Activated gamma-delta T cell (primary cell): ENCODE measurements at regions not wholly inside any gene's neighbourhood (a gene's known extent, or its start where the extent isn't known, plus 50 kb on each side); places are given as distances from the start of the nearest gene placed in this dataset.
"Not testable (repeated sequence)": the region's sequence is repeated elsewhere in the genome, so short reads cannot be mapped to it uniquely, and the experiment has no call there.

Experiments used
- DNase-seq: peaks from one replicate; lab custom pipeline; 2025; lab: John Stamatoyannopoulos, UW

DNA sequence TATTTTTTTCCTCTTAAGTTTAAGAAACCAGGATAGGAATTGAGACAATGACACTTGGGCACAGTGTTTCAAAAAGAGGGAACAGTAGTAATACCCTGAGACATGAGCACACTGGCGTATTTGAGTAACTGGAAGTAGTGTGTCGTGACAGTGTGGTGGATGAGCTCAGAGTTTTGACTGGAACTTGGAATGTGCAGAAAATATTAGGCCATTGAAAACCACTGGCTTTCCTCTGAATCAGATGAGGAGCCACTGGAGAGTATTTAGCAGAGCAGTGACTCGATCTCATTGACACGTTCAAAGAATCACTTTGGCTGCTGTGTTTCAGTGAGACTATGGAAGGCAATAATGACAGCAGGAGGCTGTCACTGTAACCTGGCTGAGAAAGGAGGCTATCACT, 1531.2 kb downstream of the STIM2 start:
- DNase-seq = no peak

DNA sequence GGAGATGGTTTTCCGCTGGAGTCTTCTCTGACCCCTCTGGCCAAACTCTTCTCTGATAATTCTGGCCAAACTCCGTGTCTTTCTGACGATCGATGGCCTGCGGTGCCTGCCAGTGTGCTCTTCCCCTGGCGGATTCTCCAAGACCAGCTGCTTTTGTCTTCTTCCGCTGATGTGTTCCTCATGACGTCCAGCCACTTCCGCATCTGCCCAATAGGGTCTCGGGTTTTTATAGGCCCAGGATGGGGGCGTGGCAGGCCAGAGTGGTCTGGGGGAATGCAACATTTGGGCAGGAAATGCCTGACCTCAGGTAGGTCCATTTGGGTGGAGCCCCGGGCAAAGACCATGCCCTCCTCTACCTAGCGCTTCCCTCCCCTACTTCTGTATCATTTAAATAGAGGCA, 1542.1 kb downstream of the STIM2 start:
- no peak for DNase-seq

DNA sequence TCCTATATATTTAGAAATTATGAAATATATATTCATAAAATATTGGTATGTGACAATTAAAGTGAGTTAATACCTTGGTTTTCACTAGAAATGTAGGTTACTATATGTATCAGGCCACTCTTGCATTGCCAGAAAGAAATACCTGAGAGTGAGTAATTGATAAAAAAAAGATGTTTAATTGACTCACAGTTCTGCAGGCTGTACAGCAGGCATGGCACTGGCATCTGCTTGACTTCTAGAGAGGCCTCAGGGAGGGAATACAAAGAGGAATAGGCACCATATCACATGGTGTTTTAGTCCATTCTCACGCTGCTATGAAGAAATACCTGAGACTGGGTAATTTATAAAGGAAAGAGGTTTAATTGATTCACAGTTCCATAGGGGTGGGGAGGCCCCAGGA, 1560.6 kb downstream of the STIM2 start:
- DNase-seq = no peak

DNA sequence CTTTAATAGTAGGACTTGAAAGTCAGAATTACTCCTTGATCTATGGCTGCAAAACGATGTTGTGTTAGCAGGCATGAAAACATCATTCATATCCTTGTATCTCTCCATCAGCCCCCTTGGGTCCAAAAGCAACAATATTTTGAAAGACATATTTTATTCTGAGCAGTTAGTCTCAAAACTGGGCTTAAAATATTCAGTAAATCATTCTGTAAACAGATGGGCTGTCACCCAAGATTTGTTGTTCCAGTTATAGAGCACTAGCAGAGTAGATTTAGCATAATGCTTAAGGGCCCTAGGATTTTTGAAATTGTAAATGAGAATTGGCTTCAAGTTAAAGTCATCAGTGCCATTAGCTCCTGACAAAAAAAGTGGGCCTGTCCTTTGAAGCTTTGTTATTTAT, 1565.6 kb downstream of the STIM2 start:
- no peak for DNase-seq

DNA sequence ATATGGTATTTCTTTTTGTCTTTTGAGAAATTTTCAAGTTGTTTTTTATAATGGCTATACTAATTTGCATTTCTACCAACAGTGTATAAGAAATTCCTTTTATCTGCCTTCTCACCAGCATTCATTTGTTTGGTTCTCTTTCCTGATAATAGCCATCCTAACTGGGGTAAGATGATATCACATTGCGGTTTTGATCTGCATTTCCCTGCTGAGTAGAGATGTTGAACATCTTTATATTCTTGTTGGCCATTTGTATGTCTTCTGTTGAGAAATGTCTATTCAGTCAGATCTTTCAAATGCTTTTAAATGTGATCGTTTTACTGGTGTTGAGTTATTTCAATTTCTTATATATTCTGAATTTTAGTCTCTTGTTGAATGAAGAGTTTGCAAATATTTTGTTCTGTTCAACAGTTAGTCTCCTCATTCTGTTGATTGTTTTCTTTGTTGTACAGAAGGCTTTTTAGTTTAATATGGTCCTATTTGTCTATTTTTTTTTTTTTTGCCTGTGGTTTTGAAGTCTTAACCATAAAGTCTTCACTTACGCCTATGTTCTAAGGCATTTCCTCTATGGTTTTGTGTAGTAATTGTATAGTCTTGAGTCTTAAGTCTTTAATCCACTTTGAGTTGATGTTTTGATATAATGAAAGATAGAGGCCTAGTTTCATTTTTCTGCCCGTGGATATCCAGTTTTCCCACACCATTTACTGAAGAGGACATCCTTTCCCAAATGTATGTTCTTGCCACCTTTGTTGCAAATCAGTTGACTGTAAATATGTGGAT, 1566.9 kb downstream of the STIM2 start:
- no peak for DNase-seq

DNA sequence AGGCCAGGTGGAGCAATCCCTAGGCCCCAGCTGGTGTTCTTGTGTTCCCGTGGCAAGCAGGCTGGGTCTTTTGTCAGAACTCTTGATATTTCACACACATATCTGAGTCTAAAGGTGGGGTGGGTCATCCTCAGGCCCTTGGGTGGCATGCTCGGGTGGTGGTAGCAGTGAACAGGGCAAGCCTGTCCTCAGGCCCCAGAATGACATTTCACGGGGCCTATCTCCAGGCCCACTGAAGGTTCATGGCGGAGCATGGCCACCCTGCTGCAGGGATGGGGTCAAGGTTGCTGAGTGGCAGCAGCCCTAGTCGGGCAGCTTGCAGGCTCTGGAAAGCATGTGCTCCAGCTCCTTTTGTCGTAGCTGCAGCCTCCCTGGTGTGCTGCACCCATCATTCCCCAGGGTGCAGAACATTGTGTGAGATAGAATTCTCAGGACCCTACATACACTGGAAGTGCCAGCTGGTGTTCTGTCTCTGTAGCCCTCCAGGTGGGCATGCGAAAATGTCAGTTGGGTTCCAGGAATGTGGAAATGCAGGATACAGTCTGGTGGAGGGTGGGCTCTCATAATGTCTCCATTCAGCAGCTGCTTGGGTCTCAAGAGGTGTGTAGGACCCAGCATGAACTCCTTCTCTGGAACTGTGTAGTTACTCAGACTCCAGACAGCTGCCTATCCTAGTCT, 1571.8 kb downstream of the STIM2 start:
- no peak for DNase-seq

DNA sequence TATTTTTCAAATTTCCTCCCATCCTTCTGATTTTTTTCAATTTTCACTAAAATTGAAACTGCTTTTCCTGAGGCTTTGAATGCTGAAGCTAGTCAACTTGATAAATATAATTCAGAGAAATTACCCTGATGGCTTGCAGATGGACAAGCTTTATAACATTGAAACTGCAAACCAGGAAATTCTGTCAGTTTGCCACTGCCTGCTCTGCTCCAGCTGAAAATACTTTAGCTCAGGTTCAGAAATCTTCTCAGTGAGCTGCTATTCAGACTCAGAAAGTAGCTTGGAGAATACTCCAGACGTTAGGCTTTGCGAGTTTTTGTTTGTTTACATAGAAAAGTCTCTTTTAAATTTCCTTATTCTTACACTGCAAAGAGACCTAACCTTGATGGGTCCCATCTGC, 1574.7 kb downstream of the STIM2 start:
- DNase-seq = no peak

DNA sequence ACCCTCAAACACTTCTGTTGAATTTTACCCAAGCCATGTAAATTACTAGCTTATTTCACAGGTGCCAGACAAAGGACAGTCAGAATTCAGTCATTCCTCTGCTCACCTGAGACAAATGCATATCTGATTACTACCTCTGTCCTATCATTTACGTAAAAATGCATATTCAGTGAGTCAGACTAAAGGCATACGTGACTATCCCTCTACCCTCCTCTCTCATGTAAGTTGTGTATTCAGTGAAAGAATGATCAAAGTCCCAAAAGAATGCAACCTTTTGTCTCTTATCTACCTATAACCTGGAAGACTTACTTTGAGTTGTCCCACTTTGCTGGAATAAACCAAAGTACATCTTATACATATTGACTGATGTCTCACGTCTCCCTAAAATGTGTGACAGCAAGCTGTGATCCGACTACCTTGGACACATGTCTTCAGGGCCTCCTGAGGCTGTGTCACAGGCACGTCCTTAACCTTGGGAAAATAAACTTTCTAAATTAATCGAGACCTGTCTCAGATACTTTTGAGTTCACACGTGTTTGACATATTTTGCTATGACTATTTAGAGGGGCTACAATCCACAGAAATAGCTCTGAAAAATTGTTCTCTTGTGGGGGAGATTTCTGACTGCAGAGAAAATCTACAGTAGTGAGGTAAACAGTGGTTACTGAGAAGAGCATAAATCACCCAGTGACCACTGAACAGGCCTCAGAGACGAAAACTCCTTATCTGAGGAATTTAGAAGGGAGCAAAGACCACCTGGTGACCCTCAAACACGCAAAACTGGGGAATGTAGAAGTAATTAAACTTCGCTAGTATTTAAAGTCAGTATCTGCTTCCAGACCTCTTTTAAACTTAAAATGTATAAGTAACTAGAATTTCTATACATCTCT, 1575.8 kb downstream of the STIM2 start:
- DNase-seq = no peak

DNA sequence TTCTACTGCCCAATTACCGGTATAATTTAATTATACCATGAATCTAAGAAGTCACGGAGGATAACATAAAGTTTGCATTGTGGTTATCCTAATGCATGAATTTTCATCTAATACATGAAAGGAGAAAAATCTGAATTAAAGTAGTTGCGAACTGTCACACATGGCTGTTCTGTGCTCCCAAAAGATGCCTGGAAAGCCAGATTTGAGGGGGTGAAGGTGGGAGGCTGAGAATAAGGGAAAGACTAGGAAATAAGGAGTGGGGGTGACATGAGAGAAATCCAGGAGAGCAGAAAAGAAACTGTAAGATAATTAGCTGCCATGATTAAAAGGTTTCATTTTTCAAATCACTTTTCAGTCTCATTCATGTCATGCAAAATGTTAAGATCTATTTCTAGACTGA, 1582.7 kb downstream of the STIM2 start:
- no peak for DNase-seq

DNA sequence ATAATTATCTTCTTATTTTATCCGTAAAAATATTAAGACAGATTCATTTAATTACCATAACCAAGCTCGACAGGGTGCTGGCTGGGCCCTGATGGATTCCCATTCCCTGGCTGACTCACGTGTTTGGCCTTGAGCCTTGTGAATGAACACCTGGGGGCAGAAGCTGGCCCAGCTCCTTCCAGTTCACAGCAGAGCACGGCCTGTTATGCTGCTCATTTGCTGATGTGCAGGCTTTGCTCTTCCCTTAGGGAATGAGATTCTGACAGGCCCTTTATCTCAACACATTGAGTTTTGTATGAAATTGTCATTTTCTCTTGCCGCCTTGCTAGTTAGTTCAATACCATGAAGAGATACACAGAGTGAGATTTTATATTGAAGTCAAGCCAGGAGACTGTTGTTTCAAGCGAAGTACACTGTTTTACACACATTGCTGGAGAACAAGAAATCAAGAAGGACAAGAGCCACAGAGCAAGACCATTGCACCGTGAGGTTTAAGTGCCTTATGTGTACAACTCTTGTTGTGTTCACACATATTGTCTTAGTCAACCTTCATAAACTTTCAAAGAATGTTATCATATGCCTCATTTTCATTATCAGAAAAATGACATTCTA, 1583.3 kb downstream of the STIM2 start:
- DNase-seq = no peak

DNA sequence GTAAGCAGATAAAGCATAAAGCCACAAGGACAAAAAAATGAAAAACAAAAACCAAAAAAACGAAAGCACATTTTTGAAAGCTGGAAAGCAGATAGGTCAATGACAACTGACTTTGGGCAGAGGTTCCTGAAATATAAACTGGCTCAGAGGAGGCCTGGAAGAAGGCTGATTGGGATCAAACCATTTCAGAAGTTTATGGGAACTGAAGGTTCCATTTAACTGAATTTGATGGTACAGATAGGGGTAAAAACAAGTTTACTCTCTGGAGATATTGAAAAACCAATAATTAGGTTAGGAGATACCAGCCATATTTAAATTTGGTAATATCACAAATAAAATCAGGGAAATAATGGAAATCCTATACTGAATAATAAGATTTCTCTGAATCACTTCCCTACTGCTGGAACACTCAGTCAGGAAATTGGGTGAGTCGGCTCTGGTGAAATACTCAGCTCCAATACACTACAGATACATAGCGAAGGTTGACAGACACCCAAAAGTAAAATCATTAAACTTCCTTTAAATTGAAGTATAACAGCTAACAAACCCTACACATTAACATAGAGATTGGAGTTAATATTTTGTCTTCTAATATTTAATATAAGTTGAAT, 1584.3 kb downstream of the STIM2 start:
- no peak for DNase-seq

DNA sequence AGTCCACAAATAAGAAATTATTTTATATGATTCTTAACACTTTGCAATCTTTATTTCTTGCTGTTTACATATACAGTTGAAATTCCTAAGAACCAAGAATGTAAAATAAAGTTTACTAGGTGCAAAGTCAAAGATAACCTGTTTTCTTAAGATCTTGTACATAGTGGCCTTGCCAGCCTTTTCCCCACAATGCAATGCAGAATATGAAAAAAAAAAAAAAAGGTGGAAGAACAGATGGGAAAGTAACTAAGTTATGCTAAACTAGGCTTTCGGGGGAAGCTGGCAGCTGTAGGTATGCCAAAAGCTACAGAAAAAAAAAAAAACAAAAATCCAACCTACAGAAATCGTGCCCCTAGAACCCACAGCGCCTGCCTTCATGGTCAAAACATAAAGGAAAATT, 1588.4 kb downstream of the STIM2 start:
- no peak for DNase-seq

DNA sequence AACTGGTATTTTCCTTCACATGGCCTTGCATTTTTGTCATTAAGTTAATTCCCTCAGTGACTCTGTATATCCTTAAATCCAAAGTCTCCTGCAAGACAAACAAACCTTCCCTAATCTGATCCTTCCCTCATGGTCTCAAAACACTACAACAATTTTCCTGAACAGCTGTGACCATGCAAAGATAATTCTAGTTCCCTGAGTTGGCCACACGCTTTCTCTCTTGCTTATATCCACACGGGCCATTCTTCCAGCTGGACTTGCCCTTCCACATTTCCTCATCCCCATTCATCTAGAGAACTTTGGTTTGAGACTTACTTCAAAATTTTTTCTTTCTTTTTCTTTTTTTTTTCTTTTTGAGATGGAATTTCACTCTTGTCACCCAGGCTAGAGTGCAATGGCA, 1590.7 kb downstream of the STIM2 start:
- no peak for DNase-seq

DNA sequence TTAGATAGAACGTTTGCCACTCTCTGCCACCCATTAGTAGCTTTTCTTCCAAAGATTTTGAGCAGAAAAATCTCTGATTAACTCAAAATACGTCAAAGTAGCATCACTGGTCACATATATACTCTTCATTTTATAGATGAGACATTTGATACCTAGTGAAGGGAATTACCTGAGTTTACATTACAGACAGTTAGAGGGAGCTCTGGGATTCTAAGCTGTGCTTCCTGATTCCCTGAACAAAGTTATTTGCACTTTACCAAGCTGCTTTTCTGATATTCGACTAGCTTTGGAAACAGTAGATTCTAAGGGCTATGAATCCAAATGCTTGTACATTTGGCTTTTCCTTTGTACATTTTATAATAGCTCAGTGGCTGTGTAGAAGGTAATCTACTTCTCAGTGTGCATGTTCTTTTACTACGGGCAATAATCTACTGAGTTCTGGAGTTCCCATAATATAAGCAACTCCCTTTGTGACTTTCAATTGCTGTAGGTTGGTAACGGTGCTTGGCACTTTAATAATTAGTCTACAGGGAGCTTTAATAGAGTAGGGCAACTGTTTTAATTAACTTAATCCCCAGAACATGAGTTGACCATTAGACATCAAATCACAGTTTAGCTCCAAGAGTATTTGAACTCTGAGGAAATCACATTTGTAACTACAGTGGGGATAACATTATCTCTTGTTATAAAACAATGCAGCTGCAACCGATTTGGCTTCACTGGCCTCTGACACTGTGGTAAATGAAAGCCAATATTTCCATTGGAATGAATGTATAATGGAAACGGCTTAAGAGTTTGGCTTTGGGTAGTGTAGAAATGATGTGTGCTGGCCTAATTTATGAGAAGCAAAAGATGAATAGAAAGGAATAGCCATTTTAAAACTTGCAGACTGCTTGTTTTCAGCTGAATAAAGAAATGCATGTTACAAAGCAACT, 1602.4 kb downstream of the STIM2 start:
- no peak for DNase-seq

DNA sequence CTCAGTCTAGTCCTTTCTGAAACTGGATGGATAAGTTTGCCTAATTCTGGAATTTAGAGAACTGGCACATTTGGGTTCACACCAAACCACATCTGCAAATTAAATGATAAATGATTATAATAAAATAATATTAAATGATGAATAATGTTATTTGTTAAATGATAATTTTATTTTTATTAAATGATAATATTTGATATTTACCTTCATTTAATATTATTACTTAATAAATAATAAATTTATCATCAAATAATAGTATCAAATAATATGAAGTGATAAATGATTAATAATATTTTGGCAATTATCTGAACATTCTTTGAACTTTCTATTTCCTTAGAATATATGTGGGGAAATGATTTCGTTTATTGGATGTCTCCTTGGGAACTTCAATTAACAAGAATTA, 1604.2 kb downstream of the STIM2 start:
- no peak for DNase-seq

DNA sequence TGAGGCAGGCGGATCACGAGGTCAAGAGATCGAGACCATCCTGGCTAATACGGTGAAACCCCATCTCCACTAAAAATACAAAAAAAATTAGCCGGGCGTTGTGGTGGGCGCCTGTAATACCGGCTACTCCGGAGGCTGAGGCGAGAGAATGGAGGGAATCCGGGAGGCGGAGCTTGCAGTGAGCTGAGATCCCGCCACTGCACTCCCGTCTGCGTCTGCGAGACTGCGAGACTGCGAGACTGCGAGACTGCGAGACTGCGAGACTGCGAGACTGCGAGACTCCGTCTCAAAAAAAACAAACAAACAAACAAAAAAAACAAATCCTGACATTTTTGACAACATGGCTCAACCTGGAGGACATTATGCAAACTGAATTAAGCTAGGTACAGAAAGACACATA, 1606.2 kb downstream of the STIM2 start:
- not testable (repeated sequence) for DNase-seq

DNA sequence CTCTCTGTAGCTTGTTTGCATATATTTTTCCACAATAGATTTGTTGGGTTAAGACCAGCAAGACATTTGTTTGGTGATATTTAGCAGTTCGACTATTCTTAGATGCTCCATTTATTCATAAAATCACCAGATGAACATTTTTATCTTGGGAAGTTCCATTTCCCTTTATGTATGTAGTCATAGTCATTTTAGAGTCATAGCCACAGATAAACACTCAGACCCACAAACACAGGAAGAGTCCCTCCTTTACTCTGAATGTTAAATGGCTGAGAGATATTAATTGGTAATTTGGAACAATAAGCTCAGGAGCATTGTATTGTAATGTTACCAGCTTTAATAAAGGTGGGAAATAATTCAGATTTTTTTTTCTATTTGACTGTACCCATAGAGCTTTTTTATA, 1608.7 kb downstream of the STIM2 start:
- no peak for DNase-seq

DNA sequence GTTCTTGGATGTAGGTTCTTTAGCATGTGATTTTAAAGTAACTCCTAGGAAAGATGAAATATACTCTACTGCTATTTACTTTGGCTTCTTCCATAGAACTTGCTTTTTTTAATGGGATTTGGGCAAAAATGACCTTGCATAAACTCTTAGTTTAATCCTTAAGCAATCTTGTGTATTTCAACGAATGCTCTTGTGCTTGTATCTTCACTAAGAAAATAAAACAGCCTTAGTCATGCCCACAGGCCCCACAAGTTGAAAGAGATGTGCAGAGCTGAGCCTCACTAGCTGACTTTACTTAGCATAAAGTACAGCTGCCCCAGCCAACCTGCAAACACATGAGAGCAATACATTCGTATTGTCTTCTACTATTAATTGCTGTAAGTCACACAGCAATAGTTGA, 1609.2 kb downstream of the STIM2 start:
- no peak for DNase-seq

DNA sequence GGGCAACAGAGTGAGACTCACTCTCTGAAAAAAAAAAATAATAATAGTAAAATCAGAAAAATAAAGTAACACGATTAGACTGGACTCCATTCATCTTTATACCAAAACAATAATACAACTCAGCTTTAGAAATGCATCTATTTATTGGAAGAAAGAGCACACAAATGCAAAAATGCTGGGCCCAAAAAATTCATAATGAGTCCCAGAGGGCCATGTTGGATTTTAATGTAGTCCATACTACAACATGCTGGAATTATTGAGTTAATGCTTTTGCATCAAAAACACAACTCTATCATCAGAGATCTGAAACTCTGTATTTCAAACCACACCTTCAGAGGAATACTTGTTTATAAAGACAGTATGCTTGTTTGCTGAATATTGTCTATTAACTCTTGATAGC, 1614.7 kb downstream of the STIM2 start:
- DNase-seq = no peak

DNA sequence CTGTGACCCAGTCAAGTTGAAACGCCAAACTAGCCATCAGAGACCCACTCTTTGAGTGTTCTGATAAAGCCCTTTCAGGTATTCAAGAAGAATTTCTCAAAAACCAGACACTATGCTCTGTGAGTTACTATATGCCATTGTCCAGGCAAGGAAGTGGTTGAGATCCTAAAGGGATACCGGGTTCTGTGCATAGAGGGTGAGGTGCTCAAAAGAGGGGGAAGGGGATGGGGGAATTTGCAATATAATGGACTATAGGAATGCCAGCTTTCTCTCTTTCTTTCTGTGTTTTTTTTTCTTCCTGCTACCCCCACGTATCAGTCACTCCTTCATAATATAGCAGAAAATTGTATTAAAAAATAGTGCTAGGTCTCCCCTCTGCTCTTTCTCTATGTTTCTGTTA, 1619.0 kb downstream of the STIM2 start:
- no peak for DNase-seq

DNA sequence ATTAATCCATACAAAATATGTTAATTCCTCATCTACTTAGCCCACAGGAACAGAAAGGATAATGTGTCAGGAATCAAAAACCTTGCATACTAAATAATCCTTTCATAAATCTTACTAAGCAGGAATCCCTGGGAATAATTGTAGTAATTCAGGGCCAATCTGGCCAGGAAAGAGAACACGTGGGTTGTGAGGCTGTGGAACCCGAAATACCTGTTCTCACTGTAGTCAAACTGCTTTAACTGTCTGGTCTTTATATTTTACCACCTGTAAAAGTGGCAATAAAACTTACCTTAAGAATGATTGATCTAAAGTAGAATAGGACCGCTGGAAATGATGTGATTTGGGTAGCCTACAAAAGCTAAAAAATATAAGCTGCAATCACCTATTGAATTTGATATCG, 1620.9 kb downstream of the STIM2 start:
- DNase-seq = no peak
